Spleen (tissue), 7 donors: ENCODE measurements at regions not wholly inside any gene's neighbourhood (a gene's known extent, or its start where the extent isn't known, plus 50 kb on each side); places are given as distances from the start of the nearest gene placed in this dataset.

Experiments
- POLR2A ChIP-seq, 3 donors: fragments of 450-650 bp; IDR thresholded peaks; one replicate each; pipeline ENCODE4 v1.5.1; 2017; ENCODE audit warnings: antibody characterized with exemption in 3 of 3, mild to moderate bottlenecking in 1 of 3
- POLR2AphosphoS5 ChIP-seq, 3 donors: sonication (generic); formaldehyde crosslinking; IDR thresholded peaks; one replicate each; pipeline ENCODE4 v1.5.1; 2017; ENCODE audit warnings: antibody characterized with exemption in 3 of 3
- TF ChIP-seq, protein P1 (sequence below), 11 experiments: fragments of 200-600 bp in 7 of 11; fragments of 450-650 bp in 4 of 11; sonication (generic) in 4 of 11; IDR thresholded peaks in 8 of 11; conservative IDR thresholded peaks in 3 of 11; 1 replicate in 7 of 11; 2 replicates in 4 of 11; pipeline versions ENCODE4 v1.4.0 to v1.8.0; 2016 to 2021; ENCODE audit warnings: antibody characterized with exemption in 11 of 11, inconsistent platforms in 4 of 11, mild to moderate bottlenecking in 1 of 11
- donor health status: DM: no; HTN: no; CAD: no; lungs with moderate emphysema.
- donor health status: DM: no; HTN: no; CAD: no.
- donor health status: DM: no; HTN: no; CAD: no.

GRCh38 chr10:90293616-90294015, 564.2 kb downstream of the HTR7 start:
- TF ChIP-seq POLR2AphosphoS5 (IDR thresholded peaks at IDR 0.05) (no peak), POLR2A (IDR thresholded peaks at IDR 0.05) (no peak)
- TF ChIP-seq, protein P1, sequence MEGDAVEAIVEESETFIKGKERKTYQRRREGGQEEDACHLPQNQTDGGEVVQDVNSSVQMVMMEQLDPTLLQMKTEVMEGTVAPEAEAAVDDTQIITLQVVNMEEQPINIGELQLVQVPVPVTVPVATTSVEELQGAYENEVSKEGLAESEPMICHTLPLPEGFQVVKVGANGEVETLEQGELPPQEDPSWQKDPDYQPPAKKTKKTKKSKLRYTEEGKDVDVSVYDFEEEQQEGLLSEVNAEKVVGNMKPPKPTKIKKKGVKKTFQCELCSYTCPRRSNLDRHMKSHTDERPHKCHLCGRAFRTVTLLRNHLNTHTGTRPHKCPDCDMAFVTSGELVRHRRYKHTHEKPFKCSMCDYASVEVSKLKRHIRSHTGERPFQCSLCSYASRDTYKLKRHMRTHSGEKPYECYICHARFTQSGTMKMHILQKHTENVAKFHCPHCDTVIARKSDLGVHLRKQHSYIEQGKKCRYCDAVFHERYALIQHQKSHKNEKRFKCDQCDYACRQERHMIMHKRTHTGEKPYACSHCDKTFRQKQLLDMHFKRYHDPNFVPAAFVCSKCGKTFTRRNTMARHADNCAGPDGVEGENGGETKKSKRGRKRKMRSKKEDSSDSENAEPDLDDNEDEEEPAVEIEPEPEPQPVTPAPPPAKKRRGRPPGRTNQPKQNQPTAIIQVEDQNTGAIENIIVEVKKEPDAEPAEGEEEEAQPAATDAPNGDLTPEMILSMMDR (IDR thresholded peaks at IDR 0.05 in 8 of 11, conservative IDR thresholded peaks at IDR 0.05 in 3 of 11): no peak
